Endometrium (tissue), 2 donors: ENCODE measurements at regions not wholly inside any gene's neighbourhood (a gene's known extent, or its start where the extent isn't known, plus 50 kb on each side); places are given as distances from the start of the nearest gene placed in this dataset.
"Not testable (repeated sequence)": the region's sequence is repeated elsewhere in the genome, so short reads cannot be mapped to it uniquely, and the experiment has no call there.

Experiments used
- FAIRE-seq: peaks from 2 replicates; lab custom pipeline; 2012; peaks lifted over from hg19 to GRCh38; lab: Jason Lieb, UNC
- donor health status: control.
- donor health status: control.

DNA sequence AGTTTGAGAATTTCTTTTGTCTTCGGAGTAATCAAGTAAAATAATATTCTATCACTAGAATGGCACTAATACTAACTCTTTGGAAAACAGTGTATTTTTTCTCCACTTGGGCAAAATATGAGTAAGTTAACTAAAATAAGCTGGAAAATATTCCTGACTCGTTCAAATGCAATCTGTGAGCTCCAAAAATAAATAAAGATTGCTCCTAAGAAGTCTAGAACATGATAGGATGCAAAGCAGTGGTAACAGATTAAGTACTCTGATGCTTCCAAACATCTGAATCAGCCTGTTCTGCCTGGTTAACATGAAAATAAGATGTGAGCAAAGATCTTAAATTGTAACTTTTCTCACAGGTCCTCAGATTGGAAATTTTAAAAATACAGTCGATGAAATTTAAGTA lies 285.1 kb upstream of the ID4 start:
- no peak for FAIRE-seq

DNA sequence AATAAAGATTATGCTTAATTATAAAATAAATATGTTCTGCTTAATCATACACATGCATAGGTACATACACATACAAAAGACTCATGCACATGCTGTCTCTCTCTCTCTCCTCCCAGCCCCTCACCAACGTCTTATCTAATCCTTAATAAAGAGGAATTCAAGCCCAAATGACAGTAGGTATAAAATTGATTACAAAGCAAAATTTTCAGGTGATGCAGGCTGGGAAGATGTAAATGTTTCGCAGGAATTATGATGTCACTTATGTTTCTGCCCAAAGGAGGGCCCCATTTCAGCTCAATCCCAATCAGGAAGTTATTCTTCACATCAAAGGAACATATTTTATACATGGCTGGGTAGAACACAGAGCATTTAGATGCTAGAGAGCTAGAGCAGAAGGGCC lies 284.6 kb upstream of the ID4 start:
- no peak for FAIRE-seq

DNA sequence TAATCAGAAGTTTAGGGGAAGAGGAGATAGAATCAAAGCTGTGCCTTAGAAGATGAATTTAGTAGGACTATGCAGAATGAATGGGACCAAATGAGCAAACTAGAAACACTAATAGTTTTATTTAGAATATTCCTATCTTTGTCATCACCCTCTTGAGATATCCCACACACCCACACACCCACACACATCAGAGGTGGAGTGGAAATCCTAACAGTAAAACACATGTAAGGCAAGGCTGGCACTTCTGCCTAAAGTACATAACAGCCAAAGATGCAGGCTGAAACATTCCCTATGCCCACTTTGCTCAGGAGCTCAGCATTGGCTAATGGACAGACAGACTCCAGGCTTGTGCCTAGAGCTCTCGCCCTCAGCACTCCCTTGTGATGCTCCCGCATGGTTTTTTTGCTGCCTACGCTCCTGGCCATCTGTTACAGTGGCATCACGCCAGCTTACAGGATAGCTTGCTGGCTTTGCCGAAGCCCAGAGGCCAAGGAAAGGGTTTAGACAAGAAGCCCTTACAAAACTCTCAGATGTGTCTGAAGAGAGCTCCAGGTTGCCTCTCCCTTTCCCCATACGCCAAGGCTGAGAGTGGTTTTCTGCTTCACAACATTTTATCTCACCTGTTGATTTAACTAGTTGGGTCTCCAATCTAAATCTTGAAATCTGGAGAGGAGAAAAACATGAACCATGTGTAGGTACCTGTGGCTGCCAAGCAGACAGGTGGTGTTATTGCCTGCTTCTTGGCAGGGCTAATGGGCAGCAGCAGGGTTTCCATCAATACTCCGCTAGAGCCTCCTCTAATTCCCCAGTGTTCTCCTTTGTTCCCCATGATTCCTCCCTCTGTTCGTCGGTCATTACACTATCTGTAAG lies 282.6 kb upstream of the ID4 start:
- no peak for FAIRE-seq

DNA sequence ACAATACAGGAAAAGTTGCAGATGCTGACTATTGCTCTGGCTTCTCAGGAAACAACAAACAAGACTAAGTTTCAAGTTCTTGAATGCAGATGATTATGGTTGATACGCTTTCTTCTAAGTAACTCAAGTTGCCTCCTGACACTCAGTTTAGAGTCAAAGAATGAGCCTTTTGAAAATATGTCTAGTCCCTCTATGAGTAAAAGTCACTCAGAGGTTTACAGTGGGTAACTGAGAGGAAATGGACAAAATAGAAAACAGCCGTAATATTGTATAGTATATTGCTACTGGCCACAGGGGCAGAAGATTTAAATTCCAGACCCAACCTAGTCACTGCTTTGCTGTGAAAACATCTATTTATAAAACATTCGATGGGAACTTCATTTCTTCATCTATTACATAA lies 280.0 kb upstream of the ID4 start:
- no peak for FAIRE-seq

DNA sequence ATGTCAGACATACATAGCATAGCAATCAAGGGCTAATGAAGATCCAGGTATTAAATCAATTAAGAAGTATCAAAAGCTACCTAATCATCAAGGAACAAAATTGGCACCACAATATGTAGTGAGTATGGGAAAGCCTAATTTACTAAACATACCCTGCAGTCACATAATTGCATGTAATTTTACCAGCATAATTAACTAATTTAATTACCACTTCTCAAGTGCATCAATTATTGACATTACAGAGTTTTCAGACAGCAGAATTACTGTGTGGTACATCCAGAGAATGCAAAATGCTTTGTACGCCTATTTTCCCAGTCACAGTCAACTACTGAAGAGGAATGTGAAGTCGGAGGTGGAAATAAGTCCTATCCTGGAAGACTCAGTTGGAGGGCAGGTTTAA lies 279.0 kb upstream of the ID4 start:
- FAIRE-seq = no peak

DNA sequence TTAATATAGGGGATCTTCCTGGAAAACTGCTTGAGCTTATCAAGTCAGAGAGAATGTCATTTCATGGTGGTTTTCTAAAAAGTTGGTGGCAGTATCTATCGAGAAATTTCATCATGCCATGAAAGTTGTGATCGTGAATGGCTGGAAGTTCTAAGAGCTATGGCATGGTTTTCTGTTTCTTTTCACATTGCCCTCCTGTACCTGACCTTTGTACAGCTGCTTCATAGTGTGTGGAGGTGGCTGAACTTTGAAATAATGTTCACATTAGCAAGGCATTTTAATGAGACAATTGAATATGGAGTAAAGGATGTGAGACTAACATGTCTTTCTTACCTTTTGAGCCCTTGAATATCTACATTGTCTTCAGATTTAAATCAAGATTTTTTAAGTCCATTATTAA lies 278.2 kb upstream of the ID4 start:
- FAIRE-seq = no peak

DNA sequence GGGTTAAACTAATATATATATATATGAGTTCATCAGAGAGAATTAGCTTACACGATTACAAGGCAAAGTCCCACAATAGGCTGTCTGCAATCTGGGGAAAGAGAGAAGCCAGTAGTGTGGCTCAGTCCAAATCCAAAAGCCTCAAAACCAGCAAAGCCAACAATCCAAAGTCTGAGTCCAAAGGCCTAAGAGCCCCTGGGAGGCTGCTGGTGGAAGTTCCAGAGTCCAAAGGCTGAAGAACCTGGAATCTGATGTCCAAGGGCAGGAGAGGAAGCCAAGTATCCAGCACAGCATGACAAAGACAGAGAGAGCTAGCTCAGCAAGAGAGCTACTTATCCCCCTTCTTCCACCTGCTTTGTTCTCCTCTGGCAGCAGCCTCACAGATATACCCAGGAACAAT lies 274.7 kb upstream of the ID4 start:
- no peak for FAIRE-seq

DNA sequence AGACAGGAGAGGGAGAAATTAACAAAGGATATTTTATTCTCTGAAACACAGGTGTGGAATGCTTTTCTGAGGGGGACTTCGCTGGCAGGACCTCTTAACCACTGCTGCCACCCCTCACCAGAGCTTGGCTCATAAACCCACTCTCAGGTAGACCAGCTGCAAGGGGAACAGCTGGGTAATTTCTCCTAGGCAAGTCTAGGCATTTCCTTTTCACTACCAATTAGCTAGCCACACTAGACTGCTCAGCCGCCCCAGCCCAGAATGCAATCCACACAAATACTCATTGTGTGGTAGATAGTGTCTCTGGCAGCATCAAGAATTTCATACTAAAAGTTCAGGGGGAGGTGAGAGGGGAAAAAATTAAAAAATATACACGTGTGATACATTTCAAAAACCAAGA lies 267.6 kb upstream of the ID4 start:
- FAIRE-seq = no peak

DNA sequence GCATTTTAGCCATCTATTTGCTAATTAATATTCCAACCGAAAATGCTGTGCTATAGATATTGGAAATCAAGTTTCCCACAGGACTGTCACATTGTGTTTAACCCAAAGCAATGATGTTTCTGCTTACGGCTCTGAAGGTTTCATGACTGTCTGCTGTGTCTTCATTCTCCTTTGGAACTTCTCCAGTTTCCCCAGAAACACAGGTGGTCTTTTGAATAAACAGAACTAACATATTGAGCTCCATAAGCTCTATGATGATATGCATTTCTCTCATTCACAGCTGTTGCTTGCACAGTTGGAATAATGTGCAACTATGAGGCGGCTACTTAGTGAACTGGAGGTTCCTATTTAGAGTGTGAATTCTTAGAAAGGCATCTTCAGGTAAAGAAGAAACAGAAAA lies 266.0 kb upstream of the ID4 start:
- no peak for FAIRE-seq

DNA sequence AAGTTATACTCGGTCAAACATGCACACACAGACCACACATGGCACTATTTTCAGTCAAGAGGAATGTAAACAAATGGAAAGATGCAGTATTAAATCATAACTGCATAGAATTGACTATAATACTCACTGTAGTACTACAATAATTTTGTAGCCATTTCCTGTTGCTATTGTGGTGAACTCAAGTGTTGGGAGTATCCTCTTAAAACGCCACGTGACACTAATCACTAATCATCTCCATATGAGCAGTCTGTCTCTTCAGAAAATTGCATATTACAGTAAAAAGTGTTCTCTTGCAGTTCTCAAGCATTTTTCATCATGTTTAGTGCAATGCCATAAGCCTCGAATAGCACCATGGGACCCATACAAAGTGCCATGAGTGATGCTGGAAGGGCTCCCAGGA lies 258.7 kb upstream of the ID4 start:
- peak; percentile 94 for FAIRE-seq

DNA sequence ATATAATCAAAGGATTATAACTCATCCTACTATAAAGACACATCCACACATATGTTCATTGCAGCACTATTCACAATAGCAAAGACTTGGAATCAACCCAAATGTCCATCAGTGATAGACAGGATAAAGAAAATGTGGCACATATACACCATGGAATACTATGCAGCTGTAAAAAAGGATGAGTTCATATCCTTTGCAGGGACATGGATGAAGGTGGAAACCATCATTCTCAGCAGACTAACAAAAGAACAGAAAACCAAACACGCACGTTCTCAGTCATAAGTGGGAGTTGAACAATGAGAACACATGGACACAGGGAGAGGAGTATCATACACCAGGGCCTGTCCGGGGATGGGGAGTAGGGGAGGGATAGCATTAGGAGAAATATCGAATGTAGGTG lies 253.0 kb upstream of the ID4 start:
- FAIRE-seq = not testable (repeated sequence)

DNA sequence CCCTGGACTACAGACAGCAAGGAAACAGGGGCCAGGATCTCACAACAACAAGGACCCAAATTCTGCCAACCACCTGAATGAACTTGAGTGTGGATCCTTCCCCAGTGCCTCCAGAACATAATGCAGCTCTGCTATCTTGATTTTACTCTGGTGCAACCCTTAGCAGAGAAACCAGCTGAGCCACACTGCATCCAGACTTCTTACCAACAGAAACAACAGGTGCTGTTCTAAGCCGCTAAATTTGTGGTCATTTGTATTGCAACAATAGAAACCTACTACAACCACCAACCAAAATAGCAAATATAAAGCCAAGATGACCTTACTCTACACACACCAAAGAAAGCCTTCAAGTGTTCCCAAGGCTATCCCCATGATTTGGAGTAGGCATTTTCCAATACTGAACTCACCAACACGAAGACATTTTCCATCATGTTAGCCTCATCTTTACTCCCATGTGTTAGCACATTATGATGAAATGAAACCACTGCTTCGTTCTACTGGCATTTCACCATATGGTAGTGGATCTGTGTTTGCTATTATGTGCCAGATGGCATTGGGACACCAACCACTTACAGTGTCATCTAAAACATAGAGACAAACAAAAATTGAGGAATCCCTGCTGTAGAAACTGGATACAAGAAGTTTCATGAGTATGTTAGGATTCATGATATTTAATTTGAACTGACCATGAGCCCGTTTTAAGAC lies 249.8 kb upstream of the ID4 start:
- FAIRE-seq = no peak

DNA sequence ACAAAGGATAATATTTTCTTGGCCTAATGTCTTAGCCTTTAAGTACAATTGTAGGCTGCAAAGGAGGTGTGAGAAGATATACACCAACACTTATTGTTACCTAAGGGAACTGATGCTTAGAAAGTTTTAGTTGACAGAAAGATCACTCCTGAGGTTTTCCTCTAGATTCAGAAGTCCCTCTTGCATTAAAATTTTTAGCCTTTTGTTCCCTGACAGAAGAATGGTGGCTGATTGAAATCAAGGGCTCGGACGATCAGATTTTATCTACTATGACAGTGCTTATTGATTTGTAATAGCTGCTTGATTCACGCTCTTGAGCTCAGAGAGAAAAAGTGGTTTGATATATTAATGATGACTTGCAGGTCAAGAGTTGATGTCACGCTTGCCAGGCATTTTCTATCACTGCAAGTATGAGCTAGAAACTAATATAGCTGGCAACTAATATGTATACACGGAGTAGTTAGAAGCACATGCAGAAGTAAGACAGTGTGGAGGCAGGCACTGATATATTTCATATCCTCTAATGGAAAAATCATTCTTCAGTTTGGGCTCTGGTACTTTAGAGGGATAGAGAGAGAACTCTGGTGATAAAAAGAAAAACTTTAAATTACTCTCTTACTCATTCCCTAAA lies 246.6 kb upstream of the ID4 start:
- no peak for FAIRE-seq

DNA sequence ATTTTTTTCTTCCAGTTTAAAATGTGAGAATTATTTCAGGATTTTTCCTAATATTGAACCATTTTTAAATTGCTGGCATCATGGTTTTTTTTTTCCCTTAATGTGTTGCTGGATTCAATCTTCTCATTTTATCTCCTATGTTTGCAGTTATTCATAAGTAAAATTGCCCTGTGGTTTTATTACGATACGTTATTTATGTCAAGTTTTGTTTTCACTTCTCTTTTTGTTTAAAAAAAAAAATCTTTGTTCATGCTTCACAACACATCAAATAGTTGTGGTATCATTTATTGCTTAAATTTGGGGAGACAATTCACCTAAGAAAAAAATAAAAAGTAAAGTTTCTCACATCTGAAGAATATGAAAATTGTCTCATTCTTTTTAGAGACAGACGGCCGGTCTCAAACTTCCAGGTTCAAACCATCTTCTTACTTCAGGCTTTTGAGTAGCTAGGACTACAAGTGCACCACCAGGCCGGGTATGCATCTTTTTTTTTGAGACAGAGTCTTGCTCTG lies 239.3 kb upstream of the ID4 start:
- peak; percentile 23 for FAIRE-seq

DNA sequence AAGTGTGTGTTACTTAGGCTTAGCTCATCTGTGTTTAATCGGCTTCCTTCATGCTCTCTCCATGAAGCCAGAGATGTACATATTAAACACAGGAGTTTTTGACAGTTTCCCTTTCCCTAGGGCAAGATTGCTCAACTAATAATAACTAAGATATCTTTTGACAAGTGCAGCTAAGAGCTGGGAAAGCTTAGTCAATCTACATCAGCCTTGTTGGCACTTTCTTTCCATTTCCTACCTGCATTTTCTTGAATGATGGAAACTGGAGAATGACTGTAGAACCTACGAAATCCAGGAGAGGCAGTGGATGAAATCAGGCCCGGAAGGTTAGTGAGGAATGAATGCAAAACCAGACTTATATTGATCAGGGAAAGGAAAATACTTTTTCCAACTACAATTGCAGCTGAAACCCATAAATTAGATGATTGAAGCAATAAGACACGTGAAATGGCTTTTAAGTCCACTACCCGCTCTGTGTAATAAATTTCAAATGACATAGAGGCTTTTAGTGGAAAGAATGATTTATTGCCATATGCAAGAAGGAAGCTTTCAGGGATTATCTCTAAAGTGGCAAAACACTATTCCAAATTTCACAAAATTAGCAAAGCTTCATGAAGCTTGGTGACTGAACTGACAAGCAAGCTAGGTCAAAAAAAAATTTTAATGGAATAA lies 237.2 kb upstream of the ID4 start:
- FAIRE-seq = no peak

DNA sequence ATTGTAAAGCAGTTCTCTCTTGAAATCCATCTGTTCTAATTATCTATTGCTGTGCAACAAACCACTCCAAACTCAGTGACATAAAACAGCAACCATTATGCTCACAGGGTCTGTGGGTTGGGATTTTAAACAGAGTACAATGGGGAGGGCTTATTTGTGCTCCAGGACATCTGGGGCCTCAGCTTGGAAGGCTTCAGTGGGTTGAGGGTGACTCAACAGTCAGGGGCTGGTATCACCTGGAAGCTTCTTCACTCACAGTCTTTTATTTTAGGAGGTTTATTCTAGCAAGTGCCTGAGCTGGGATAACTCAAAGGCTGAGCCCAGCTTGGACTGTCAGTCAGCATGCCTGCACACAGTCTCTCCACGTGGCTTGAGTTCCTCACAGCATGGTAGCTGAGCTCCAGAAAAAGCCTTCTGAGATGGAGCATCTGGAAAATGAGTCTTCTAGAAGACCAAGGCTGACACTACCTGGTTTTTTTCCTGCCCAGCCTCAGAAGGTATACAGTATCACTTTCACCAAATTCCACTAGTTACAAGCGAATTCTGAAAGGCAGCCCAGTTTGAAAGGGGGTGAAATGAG lies 234.6 kb upstream of the ID4 start:
- FAIRE-seq = no peak

DNA sequence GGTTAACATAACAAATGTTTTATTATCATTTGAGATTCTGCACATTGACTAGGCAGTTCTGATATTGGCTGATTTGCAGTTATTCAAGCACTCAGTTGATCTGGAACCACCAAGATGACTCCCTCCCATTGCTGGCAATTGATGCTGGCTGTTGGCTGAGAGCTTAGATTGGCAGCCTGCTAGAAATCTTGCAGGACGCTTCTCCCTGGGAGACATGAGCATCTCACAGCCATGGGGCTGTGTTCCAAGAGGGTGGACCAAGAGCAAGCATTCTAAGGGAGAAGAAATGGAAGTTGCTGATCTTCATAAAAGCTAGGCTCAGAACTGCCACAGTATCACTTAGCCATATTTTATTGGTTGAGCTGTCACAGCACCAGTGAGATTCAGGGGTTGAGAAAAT lies 233.4 kb upstream of the ID4 start:
- FAIRE-seq = no peak

DNA sequence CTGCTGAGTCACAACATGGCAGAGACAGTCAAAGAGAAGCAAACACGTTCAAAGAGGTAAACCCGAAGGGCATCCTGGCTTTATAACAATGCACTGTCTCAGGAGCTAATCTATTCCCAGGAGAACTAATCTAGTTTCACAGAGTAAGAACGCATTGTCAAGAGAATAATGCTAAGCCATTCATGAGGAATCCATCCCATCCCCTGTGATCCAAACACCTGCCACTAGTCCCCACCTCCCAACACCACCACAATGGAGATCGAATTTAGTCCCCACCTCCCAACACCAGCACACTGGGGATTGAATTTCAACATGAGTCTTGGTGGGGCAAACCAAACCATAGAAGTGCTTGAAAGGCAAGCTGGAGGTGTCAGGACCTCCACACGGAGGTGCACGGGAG lies 231.5 kb upstream of the ID4 start:
- FAIRE-seq = no peak

DNA sequence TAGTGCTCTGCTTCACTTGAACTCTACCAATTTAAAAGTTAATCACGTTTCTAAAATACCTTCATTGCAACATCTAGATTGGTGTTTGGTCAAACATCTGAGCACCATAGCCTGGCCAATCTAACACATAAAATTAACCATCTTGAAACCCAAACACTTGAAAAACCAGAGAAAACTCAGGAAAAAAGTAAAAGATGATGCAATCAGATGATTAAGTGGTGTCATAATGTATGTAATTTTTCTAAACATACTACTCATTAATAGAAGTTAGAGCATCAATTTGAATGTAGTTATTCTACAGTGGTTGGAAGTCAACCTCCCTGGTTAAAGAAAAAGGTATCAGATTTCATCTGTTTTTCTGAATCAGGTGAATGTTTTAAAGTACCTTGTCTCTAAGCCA lies 228.6 kb upstream of the ID4 start:
- FAIRE-seq = no peak

DNA sequence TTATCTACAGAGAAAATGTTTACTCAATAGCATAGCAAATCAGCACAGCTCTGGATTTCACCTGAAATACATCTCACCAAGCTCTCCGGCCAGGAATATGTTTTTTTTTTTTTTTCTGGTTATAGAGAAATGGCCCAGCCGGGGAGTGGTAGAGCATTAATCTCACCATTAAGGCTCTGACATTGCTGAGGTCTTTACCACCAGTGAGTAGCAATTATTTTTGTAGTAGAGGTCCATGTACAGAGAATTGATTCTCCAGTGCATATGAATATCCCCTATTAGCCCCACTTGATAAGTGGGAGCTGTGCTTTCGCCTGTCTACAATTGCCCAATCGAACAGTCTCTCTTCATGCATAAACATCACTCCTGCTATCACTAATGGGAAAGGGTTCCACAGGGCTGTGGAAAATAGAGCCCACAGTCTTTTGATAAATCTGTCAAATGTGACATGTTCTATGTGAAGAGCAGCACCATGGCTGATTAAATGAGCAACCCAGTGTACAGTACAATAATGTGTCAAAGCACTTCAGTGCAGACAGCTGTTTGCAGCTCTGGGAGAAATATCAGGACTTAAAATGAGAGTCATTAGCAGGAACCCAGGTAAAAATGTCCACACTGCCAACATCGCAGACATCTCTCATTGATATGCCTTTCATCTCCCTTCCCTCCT lies 227.1 kb upstream of the ID4 start:
- no peak for FAIRE-seq

DNA sequence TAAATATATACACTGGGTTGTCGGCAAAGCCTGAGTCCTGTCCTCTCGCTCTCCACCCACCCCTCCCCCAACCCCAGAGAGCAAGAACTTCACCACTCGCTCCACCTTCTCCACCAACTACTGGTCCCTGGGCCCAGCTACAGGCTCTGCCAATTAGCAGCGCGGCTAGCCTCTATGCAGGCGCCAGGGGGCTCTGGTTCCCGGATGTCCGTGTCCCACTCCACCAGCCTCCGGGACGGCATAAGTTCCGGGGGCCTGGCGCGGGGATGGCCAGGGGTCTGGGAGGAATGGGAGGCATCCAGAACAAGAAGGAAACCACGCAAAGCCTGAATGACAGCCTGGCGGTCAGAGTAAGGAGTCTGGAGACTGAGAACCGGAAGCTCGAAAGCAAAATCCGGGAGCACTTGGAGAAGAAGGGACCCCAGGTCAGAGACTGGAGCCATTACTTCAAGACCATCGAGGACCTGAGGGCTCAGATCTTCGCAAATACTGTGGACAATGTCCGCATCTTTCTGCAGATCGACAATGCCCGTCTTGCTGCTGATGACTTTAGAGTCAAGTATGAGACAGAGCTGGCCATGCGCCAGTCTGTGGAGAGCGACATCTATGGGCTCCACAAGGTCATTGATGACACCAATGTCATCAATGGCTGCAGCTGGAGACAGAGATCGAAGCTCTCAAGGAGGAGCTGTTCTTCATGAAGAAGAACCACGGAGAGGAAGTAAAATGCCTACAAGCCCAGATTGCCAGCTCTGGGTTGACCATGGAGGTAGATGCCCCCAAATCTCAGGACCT lies 224.3 kb upstream of the ID4 start:
- FAIRE-seq = not testable (repeated sequence)
